ENCODE measurements at regions not wholly inside any gene's neighbourhood (a gene's known extent, or its start where the extent isn't known, plus 50 kb on each side); places are given as distances from the start of the nearest gene placed in this dataset.

DNA sequence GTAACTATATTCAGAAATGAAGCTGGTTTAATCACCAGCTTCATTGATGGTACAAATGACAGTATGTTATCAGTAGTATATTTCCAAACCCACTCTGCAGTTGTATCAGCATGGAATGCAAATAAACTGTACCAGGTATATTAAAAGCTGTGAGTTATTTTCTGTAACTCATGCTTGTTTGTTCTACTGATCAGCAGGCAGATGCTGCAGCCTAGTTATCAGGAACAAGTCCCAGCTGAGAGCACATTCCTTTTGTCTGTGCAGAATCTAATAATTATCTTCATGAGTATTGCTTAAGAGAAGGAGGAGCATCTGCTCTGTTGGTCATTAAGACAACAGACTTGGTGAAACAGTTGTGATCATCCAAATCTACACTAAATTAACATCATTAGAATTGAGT lies 1331.1 kb downstream of the MRPL39 start:
- TF ChIP-seq, protein P1, sequence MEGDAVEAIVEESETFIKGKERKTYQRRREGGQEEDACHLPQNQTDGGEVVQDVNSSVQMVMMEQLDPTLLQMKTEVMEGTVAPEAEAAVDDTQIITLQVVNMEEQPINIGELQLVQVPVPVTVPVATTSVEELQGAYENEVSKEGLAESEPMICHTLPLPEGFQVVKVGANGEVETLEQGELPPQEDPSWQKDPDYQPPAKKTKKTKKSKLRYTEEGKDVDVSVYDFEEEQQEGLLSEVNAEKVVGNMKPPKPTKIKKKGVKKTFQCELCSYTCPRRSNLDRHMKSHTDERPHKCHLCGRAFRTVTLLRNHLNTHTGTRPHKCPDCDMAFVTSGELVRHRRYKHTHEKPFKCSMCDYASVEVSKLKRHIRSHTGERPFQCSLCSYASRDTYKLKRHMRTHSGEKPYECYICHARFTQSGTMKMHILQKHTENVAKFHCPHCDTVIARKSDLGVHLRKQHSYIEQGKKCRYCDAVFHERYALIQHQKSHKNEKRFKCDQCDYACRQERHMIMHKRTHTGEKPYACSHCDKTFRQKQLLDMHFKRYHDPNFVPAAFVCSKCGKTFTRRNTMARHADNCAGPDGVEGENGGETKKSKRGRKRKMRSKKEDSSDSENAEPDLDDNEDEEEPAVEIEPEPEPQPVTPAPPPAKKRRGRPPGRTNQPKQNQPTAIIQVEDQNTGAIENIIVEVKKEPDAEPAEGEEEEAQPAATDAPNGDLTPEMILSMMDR (IDR thresholded peaks at IDR 0.05; ENCODE audit: low read length), result no peak
- TF ChIP-seq EZH2 (optimal IDR thresholded peaks at IDR 0.05; ENCODE audit: low read depth, low read length), result no peak
- TF ChIP-seq EZH2phosphoT487 (IDR thresholded peaks at IDR 0.05; ENCODE audit: low read length), result no peak
